HCT116 (cell line): ENCODE measurements at regions not wholly inside any gene's neighbourhood (a gene's known extent, or its start where the extent isn't known, plus 50 kb on each side); places are given as distances from the start of the nearest gene placed in this dataset.

ENCODE experiments used
- POLR2A ChIP-seq: IDR thresholded peaks from 2 replicates; pipeline ENCODE4 v1.7.0; 2011; ENCODE audit warnings: borderline replicate concordance; ENCODE audit not compliant: insufficient read depth, insufficient read length; ENCODE audit errors: extremely low read depth
- POLR2AphosphoS5 ChIP-seq: IDR thresholded peaks from 2 replicates; pipeline ENCODE4 v1.6.1; 2011; ENCODE audit warnings: mild to moderate bottlenecking, low read depth, low read length, moderate library complexity
- SRF ChIP-seq: IDR thresholded peaks from 2 replicates; pipeline ENCODE4 v1.6.1; 2012; ENCODE audit warnings: low read depth
- TF ChIP-seq, protein P1 (sequence below), 3 experiments: fragments of 200-600 bp in 1 of 3; sonication (generic) in 1 of 3; IDR thresholded peaks in 2 of 3; conservative IDR thresholded peaks in 1 of 3; 2 replicates each; pipeline ENCODE4 v1.5.1; 2012 to 2017; ENCODE audit warnings: low read depth in 2 of 3, low read length in 2 of 3, antibody characterized with exemption in 1 of 3, borderline replicate concordance in 1 of 3, control low read depth in 1 of 3, mild to moderate bottlenecking in 1 of 3, mixed read lengths in 1 of 3, mixed run types in 1 of 3, moderate library complexity in 1 of 3; ENCODE audit not compliant: insufficient read depth in 1 of 3

DNA sequence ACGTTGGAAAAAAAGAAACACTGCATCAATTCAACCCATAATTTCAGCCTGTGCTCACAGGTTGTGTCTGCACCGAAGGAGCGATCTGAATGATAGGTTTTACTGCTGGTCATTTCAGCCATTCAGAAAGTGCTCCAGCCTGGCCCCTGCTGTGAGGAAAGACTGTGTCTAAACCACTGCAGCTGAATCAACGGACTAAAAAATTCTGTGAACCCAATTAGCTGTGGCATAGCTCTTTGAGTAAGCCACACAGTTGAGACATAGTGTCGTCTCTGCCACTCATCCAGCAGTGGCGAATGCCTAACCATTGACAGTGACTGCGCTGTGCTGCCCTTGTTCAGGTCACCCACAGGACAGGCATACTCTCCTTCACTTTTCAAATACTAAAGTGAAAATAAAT is 179.8 kb downstream of the COG6 start:
- TF ChIP-seq, protein P1, sequence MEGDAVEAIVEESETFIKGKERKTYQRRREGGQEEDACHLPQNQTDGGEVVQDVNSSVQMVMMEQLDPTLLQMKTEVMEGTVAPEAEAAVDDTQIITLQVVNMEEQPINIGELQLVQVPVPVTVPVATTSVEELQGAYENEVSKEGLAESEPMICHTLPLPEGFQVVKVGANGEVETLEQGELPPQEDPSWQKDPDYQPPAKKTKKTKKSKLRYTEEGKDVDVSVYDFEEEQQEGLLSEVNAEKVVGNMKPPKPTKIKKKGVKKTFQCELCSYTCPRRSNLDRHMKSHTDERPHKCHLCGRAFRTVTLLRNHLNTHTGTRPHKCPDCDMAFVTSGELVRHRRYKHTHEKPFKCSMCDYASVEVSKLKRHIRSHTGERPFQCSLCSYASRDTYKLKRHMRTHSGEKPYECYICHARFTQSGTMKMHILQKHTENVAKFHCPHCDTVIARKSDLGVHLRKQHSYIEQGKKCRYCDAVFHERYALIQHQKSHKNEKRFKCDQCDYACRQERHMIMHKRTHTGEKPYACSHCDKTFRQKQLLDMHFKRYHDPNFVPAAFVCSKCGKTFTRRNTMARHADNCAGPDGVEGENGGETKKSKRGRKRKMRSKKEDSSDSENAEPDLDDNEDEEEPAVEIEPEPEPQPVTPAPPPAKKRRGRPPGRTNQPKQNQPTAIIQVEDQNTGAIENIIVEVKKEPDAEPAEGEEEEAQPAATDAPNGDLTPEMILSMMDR (IDR thresholded peaks at IDR 0.05 in 2 of 3, conservative IDR thresholded peaks at IDR 0.05 in 1 of 3; ENCODE audit: borderline replicate concordance in 1 of 3, insufficient read depth in 1 of 3, low read depth in 2 of 3, low read length in 2 of 3) = no peak
- no peak for TF ChIP-seq SRF
- TF ChIP-seq POLR2AphosphoS5 = no peak
- TF ChIP-seq POLR2A = no peak
